GM15510 (cell line): ENCODE measurements at regions not wholly inside any gene's neighbourhood (a gene's known extent, or its start where the extent isn't known, plus 50 kb on each side); places are given as distances from the start of the nearest gene placed in this dataset.

Source experiments
- POLR2A ChIP-seq: IDR thresholded peaks from 3 replicates; pipeline ENCODE4 v1.6.1; 2011; ENCODE audit warnings: borderline replicate concordance; ENCODE audit not compliant: insufficient read length; ENCODE audit errors: extremely low read depth

DNA sequence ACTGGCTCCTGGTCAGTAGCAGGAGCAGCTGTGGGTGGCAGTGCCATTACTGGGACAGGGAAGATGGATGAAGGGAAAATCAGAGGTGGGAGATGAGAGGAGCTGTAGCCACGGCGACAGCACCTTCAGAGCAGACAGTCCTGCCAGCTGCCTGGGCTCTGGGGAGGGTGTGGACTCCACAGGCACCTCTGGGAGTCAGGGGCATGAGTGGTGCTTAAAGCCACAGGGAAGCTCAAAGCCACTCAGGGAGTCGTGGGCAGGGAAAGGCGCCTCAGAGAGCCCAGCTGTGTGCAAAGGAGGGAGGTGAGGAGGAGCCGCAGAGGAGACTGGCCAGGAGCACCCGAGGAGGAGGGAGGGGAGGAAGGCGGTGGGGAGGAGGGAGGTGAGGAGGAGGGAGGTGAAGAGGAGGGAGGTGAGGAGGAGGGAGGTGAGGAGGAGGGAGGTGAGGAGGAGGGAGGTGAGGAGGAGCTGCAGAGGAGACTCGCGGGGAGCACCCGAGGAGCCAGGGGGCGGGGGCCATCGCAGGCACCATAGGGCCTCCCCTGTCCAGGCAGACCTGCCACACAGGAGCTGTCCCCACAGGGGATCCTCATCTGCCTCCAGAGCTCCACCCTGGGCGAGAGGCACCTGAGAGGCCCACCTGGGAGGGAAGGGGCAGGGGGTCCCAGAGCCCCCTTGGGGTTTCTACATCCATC lies 977.6 kb downstream of the BRD1 start:
- TF ChIP-seq POLR2A = no peak

DNA sequence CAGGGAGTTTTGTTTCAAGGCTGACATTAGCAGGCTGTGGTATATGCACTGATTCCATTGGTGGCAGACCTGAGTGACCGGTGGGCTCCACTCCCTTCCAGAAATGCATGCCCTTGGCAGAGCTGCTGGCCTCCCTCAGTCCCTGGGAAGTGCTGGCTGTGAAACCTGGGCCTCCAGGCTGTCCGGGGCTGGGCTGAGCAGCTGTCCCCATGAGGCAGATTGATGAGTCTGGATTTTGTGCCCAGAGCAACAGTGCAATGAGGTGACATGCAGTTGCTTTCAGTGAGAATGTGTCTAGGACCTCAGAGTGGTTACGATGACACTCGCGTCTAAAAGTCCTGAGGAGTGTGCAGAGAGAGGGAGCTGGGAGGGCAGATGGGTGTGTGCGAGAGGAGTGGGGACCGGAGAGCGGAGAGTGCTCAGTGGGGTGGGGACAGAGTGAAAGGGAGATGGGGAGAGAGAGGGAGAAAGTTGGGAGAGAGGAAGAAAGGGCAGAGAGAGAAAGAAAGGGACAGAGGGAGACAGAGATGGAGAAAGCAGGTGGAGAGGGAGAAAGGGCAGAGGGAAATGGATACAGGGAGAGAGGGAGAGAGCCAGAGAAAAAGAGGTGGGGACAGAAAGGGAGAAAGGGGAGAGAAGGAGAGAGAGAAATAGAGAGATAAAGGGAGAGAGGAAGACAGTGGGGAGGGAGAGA lies 978.3 kb downstream of the BRD1 start:
- no peak for TF ChIP-seq POLR2A

DNA sequence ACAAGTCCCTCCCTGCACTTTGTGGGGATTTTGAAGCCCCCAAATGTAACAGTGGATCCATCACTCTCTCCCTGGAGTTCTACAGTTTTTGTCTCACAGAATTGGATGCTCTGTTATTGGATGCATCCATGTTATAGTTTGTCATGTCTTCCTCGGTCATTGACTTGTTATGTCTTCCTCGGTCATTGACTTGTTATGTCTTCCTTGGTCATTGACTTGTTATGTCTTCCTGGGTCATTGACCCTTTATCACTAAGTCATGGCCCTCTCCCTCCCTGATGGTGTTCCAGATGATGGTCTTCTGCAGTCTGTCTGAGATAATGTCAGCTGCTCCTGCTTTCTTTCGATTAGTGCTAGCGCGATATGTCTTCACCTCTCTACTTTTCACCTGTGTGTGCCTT lies 981.5 kb downstream of the BRD1 start:
- no peak for TF ChIP-seq POLR2A

DNA sequence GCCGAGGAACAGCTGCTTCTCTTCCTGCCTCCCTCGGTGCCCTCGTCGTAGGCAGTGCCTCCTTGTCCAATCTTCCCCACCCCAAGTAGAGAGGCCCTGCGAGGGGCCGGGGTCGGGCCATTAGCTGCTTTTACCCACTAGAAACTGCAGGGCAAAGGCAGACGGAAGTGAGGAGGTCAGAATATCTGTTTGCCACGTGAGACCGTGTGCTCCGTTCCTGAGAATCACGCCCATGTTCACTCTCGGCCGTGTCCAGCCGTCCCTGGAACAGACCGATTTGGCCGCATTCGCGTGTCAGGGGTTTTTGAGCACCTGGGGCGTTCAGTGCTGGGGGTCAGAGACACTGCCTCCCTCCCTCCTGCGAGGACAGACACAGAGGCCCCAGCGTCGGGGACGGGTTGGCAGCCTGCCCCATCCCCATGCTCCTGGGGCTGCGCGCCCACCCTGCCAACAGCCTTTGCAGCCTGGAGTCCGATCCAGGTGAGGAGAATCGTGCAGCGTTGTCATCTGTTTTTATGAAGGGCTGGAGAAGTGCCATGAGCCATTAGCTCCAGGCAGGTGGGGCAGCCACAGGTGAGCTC lies 982.2 kb downstream of the BRD1 start:
- no peak for TF ChIP-seq POLR2A

DNA sequence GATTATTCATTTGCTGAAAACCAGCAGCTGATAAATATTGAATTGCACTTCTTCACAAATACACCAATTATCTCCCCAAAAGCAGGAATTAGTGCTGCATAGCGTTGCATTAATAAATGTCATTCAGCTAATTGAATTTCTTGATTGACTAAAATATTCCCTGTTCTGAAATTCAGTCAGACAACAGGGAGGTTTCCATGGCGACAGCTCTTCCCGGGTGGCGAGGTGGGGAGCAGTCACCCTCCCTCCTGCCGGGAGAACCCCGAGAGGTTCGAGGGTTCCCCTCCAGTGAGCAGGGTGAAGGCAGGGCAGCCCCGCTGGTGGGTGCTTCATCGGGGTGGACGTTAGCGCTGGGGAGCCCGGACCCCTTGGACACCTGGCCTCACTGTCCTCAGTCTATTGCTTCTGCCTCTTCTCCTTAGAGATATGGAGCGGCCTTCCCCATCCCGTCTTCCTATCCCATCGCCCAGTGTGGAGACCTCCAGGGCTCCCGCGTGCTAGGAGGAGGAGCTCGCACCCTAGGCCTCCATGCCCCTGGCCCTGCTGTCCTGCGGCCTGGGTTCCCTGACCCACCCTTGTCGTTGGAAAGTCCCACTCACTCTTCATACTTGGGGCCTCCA lies 983.5 kb downstream of the BRD1 start:
- TF ChIP-seq POLR2A = no peak

DNA sequence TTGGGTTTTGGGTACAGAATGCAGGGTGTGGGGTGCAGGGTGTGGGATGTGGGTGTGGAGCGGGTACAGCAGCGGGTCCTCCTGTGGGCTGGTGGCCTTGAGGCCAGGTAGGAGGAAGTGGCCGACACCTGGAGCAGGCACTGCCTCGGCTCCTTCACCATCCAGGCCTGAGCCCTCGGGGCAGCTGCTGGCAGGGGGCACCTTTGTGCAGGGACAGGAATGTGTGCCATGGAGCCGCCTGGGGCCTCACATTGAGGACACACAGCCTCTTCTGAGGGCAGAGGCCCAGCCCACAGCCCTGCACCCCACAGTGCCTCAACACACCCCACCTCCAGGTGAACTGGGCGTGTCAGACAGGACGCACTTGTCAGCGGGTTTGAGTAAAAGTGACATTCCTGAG lies 984.0 kb downstream of the BRD1 start:
- TF ChIP-seq POLR2A = no peak

DNA sequence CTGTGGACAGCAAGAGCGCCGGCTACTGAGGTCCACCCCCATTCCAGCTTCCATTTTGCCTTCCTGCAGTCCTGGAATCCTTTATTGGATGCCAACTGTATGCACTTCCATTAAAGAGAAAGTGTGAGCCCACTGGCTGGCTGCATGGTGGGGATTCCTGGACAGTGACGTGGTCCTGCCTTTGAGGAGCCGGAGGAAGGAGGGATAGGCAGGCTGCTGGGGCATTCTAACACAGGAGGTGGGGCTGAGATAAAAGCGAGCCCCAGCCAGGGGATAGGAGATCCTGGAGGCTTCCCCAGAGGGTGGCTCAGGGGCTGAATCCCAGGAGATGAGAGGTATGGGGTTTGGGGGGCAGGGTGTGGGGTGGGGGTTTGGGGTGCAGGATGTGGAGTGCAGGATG lies 984.7 kb downstream of the BRD1 start:
- TF ChIP-seq POLR2A = no peak

DNA sequence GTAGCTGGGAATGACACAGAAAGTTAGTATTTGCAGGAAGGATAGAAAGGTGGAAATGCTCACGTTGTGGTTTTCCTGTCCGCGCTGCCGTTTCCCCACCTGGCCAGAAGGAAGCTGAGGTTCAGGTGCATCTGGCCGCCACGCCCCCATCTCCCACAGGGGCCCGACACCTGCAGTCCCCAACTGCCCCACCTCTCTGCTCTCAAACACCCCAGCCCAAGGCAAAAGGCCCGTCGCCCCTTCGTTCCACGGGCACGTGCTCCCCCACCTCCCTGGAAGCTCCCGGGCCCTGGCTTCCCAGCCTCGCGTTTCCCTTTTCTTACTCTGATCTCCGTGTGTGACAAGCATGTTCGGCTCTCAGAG lies 985.1 kb downstream of the BRD1 start:
- no peak for TF ChIP-seq POLR2A

DNA sequence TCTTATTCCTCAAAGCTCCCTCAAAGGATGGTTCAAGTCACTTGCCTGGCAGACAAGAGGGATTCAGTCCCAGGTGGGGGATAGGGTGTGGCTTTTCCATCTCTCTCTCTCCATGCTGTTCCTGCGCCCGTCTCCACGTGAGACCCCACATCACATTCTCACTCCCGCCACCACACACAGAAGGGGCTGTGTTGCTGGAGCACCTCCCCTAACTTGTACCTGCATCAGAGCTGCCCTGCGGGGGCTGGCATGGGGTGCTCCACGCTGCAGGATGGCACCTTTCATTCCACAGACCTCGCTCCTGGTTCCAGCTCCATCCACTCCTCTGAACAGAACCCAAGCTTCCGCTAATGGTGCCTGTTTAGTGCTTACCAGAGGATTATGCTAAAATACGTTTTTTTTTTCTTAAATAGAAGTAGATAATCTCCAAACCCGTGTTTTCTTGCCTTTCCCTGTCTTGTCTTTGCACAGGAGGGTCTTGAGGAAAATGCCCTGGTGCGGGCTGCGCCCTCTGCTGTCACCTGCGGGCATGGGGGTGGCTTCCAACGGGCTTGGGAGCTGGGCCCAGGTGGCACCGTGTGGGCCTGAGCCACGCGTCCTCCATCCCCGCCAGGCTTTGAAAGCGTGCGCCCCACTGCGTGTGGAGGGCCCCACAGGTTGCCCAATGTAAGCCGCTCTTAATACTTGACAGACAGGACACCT lies 985.6 kb downstream of the BRD1 start:
- TF ChIP-seq POLR2A = no peak

DNA sequence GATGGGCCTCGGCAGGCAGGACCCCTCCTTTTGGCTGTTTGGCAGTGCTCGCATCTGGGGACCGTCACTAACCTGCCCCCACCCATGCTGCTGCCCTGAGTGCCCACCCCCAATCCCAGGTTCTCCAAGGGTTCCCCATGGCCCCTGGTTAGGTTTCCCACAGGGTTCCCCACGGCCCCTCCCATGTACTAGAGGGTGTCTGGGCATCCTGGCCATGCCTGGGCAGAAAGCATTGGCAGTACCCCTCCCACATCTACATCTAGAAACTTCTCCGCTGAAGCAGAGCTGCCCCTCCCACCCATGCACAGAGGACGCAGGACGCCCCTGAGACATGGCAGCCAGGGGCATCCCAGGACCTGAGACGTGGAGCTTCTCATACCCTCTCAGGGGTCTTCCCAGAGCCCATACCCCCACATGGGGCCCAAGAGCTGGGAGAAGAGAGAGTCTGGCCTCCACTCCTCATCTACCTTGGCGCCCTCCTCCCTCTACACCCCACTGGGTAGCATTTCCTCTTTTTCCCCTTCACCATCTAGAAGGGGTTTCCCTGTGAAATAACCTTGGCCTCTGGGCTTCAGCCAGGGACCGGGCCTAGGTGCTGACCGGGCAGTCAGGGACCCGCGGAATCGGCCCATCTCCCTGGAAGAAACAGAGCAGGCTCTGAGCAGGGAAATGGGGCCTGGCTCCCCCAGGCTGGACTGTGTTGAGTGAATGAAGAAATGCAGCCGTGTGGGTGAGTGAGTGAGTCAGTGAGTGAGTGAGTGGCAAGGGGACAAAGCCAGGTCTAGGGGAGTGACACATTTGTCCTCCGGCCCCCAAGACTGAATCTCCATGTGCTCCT lies 987.3 kb downstream of the BRD1 start:
- no peak for TF ChIP-seq POLR2A

DNA sequence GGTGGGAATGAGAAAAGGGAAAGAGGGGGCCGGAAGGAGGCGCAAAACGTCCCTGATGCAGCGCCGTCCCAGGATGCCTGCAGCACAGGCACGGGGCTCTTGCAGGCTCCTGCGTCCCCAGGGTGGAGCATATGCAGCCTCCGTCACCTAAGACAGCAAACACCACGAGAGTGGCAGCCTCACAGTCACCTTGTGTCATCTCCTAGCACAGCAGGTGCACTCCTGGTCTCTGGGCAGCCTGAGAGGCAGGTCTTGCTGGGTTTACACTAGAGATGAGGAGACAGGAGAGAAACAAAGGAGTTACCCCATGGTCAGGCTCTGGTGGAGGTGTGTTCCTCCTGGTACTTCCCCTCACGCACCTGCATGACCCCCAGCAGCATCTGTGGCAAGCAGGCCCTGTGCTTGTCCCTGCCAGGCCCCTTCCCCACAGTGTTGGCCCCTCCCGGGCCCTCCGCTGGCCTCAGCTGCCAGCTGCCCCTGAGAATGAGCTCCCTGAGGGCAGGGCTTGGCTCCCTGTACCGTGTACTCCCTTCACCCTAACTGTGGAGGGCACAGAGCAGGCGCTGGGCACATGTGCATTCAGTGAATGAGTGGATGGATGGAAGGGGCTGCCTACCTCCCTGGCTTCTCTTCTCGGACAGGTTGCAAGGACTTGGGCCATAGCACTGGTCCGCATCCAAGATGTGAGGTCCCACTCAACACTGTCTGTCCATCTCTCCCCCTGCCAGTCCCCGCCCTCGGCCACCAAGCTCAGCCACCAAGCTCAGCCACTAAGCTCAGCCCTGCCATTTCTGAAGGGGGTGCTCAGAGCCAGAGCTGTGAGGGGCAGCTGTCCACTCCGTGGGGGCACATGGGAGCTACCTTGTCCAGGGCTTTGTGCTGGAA lies 988.6 kb downstream of the BRD1 start:
- no peak for TF ChIP-seq POLR2A

DNA sequence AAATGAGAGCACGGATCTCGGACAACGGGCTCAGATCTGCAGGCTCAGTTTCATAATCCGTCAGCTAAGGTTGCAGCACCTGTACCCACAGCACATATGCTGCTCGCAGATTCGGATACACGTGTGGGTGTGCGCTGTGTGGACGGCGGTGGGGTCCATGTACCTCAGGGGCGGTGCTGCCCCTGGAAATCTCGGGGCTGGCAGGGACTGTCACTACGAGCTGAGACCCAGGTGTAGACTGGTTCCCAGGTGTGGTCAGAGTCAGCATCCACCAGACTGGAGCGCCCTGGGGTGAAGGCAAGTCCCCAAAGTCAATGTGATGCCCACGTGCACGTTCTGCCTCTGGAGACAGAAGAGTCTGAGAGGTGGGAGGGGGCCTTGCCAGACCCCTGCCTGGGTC lies 989.3 kb downstream of the BRD1 start:
- no peak for TF ChIP-seq POLR2A

DNA sequence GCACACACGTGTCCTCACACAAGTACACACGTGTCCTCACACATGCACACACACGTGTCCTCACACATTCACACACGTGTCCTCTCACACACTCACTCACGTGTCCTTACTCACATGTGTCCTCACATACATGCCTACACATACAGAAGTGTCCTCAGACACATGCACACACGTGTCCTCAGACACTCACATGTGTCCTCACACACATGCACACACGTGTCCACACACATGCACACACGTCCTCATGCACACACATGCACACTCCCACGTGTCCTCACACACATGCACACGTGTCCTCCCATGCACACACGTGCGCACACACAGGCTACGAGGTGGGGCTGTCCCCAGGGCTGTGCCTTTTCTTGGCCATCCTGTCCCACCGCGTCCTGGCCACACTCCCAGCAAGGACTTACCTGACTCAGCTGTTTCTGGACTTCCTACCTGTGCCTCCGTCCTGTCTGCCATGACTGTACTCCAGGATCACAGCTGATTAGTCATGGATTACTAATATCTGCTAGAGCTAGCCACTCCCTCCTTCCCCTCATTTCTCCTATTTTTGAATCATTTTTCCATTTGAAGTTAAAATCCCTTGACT lies 990.2 kb downstream of the BRD1 start:
- no peak for TF ChIP-seq POLR2A
